Spinal cord (tissue), 9 donors: ENCODE measurements at regions not wholly inside any gene's neighbourhood (a gene's known extent, or its start where the extent isn't known, plus 50 kb on each side); places are given as distances from the start of the nearest gene placed in this dataset.

Experiments
- DNase-seq, 6 donors: peaks; one replicate each; pipeline versions ENCODE4 v3.0.0 to v3.0.0-alpha.2; 2013 to 2015; ENCODE audit warnings: low spot score in 6 of 6, low read depth in 4 of 6
- H3K27ac ChIP-seq: one replicate; pipeline ENCODE4 v1.5.1; 2013; ENCODE audit warnings: low read depth, low read length, control low read depth
- H3K27me3 ChIP-seq: one replicate; pipeline ENCODE4 v1.6.1; 2013; ENCODE audit warnings: low read length; ENCODE audit not compliant: control insufficient read depth, insufficient read depth
- H3K36me3 ChIP-seq: one replicate; pipeline ENCODE4 v1.6.1; 2013; ENCODE audit warnings: low read length; ENCODE audit not compliant: control insufficient read depth, insufficient read depth
- H3K4me1 ChIP-seq: one replicate; pipeline ENCODE4 v1.6.1; 2013; ENCODE audit warnings: low read length; ENCODE audit not compliant: control insufficient read depth, insufficient read depth
- H3K4me3 ChIP-seq: one replicate; pipeline ENCODE4 v1.5.1; 2013; ENCODE audit warnings: low read depth, low read length, control low read depth
- H3K9me3 ChIP-seq: one replicate; pipeline ENCODE4 v1.6.1; 2013; ENCODE audit warnings: low read length; ENCODE audit not compliant: control insufficient read depth, insufficient read depth
- WGBS: methylation state at CpG from one replicate; pipeline ENCODE4 v1.1.5; 2013; ENCODE audit warnings: missing lambda C conversion rate; ENCODE audit not compliant: insufficient coverage; 5-methylcytosine and 5-hydroxymethylcytosine counted together
- donor health status: healthy.

DNA sequence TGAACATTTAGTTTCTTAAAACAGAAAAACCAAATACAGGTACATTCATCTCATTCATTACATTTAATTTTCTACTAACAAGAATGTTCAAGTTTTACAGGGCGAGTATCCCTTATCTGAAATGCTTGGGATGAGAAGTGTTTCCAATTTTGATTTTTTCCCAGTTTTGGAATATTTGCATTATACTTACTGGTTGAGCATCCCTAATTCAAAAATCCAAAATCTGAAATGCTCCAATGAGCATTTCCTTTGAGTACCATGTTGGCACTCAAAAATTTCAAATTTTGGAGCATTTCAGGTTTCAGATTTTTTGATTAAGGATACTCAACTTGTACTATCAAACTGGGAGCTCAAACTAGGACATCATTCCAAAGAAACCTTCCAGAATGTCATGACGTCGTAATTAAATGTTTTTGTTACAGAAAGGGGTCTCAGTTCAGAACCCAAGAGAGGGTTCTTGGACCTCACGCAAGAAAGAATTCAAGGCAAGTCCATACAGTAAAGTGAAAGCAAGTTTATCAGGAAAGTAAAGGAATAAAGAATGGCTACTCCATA is 90.8 kb upstream of the PIK3CG start:
- Histone ChIP-seq H3K36me3 (no peaks in the 10 kb centered on the region), H3K9me3 (no peaks in the 10 kb centered on the region), H3K4me3 (no peak overlapping the region), H3K27ac (no peak overlapping the region), H3K27me3 (no peaks in the 10 kb centered on the region), H3K4me1 (no peaks in the 10 kb centered on the region)
- no peak for DNase-seq
- WGBS = 100% methylated on average over 2 of the region's 4 CpGs

DNA sequence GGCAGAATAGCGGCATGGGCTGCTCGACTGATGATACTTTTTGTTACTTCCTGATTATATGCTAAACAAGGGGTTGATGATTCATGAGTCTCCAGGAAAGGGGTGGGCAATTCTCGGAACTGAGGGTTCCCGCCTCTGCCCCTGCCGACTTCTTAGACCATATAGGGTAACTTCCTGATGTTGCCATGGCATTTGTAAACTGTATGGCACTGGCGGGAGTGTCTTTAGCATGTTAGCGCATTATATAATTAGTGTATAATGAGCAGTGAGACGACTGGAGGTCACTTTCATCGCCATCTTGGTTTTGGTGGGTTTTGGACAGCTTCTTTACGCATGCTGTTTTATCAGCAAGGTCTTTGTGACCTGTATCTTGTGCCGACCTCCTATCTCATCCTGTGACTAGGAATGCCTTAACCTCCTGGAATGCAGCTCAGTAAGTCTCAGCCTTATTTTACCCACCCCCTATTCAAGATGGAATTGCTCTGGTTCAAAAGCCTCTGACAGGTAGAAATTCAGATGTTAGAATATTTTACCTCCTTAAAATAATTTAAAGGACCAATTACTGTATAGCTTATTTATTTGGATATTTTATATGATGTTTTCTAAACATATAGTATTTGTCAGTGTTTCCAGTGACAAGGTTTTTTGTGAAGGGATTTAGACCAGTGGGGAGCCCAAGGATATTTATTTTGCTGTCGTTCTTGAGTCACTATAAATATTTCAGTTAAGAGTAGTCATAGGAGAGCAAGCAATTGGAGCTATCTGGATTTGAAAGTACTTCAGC is 90.1 kb upstream of the PIK3CG start:
- WGBS = 81% methylated on average over 9 of the region's 12 CpGs
- Histone ChIP-seq H3K36me3 (no peaks in the 10 kb centered on the region), H3K9me3 (no peaks in the 10 kb centered on the region), H3K27ac (no peak overlapping the region), H3K27me3 (no peaks in the 10 kb centered on the region), H3K4me3 (no peak overlapping the region), H3K4me1 (no peaks in the 10 kb centered on the region)
- DNase-seq = no peak

GRCh38 chr7:106775552-106775936 is 89.5 kb upstream of the PIK3CG start:
- H3K9me3 ChIP-seq = no peaks in the 10 kb centered on the region
- H3K27ac ChIP-seq = no peak overlapping the region
- no peaks in the 10 kb centered on the region for H3K4me1 ChIP-seq
- no peak overlapping the region for H3K4me3 ChIP-seq
- 100% methylated on average over 1 of the region's 4 CpGs for WGBS
- no peak for DNase-seq
- no peaks in the 10 kb centered on the region for H3K27me3 ChIP-seq
- H3K36me3 ChIP-seq = no peaks in the 10 kb centered on the region

GRCh38 chr7:106775975-106776607 is 89.0 kb upstream of the PIK3CG start:
- Histone ChIP-seq H3K4me3 (no peak overlapping the region), H3K27ac (no peak overlapping the region), H3K27me3 (no peaks in the 10 kb centered on the region), H3K4me1 (no peaks in the 10 kb centered on the region), H3K36me3 (no peaks in the 10 kb centered on the region), H3K9me3 (no peaks in the 10 kb centered on the region)
- no CpG with 5 or more reads among the region's 3 CpGs for WGBS
- DNase-seq = no peak

- Histone ChIP-seq H3K36me3 (no peaks in the 10 kb centered on the region), H3K4me1 (no peaks in the 10 kb centered on the region), H3K27me3 (no peaks in the 10 kb centered on the region), H3K4me3 (no peak overlapping the region), H3K27ac (no peak overlapping the region), H3K9me3 (no peaks in the 10 kb centered on the region)
- WGBS = 94% methylated on average over 2 of the region's 4 CpGs
- no peak for DNase-seq
Measured at GRCh38 chr7:106776618-106777347, 88.3 kb upstream of the PIK3CG start.

DNA sequence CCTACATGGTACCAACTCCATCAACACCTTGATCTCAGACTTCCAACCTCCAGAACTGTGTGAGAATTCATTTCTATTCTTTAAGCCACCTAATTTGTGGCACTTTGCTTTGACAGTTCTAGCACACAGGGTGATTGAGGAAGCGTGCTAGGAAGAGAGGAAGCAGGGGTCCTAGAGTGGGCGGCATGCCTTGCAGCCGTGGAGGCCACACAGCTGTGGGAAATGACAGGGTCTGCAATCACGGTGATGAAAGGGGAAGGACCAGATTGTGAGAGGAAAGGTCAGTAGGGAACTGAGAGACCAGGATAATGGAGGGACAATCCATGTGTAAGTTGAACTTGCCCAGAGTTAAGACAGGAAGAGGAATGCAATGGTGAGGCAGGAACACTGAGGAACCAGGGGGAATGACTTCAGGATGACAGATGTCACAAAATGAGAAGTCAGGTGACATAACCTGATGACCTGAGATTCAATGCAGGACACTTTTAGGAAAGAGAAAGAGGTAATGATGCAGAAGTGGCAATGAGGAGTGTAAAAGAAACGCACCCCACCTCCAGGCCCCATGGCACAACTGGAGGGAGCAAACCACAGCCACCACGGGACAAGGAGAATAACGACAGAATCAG is 87.3 kb upstream of the PIK3CG start:
- Histone ChIP-seq H3K36me3 (no peaks in the 10 kb centered on the region), H3K4me3 (no peak overlapping the region), H3K27ac (no peak overlapping the region), H3K9me3 (no peaks in the 10 kb centered on the region), H3K27me3 (no peaks in the 10 kb centered on the region), H3K4me1 (no peaks in the 10 kb centered on the region)
- WGBS = 81% methylated on average over 6 of the region's 7 CpGs
- DNase-seq = no peak

GRCh38 chr7:106778656-106779250 is 86.3 kb upstream of the PIK3CG start:
- Histone ChIP-seq H3K36me3 (no peaks in the 10 kb centered on the region), H3K27me3 (no peaks in the 10 kb centered on the region), H3K9me3 (no peaks in the 10 kb centered on the region), H3K27ac (no peak overlapping the region), H3K4me1 (no peaks in the 10 kb centered on the region), H3K4me3 (no peak overlapping the region)
- no peak for DNase-seq
- no CpG with 5 or more reads among the region's 2 CpGs for WGBS

DNA sequence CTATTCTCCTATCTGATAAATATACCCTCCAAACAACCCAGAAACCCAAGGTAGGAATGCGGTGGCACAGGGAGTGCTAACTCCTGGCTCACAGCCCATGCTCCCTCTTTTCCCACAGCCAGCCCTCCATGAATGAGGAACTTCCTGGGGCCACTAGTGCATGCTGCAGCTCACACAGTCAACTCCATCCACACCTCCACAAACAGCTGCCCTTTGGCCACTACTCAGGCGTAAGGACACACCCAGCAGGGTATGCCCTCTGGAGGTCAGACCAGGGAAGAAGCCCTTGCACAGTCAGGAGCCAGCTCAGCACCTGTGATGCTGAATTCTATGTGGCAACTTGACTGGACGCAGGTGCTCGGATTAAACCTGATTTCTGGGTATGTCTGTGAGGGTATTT is 85.2 kb upstream of the PIK3CG start:
- H3K27ac ChIP-seq = no peak overlapping the region
- no peaks in the 10 kb centered on the region for H3K9me3 ChIP-seq
- WGBS = 81% methylated on average over 3 of the region's 4 CpGs
- H3K36me3 ChIP-seq = no peaks in the 10 kb centered on the region
- no peak overlapping the region for H3K4me3 ChIP-seq
- DNase-seq = no peak
- no peaks in the 10 kb centered on the region for H3K27me3 ChIP-seq
- no peaks in the 10 kb centered on the region for H3K4me1 ChIP-seq

GRCh38 chr7:106781007-106781406 is 84.1 kb upstream of the PIK3CG start:
- Histone ChIP-seq H3K36me3 (no peaks in the 10 kb centered on the region), H3K27ac (no peak overlapping the region), H3K4me1 (no peaks in the 10 kb centered on the region), H3K4me3 (no peak overlapping the region), H3K27me3 (no peaks in the 10 kb centered on the region), H3K9me3 (no peaks in the 10 kb centered on the region)
- DNase-seq = no peak
- no CpG with 5 or more reads among the region's 2 CpGs for WGBS
